T-cell (primary cell): ENCODE measurements at regions not wholly inside any gene's neighbourhood (a gene's known extent, or its start where the extent isn't known, plus 50 kb on each side); places are given as distances from the start of the nearest gene placed in this dataset.

Source experiments
- ATAC-seq, 4 experiments: fragments of 200-7000 bp in 3 of 4; fragments of 150-1000 bp in 1 of 4; cut with Tn5 transposase; replicated peaks in 1 of 4; 1 replicate in 3 of 4; 2 replicates in 1 of 4; pipeline ENCODE4 v1.10.0; 2021; ENCODE audit warnings: moderate library complexity in 3 of 4, mild to moderate bottlenecking in 2 of 4, moderate number of reproducible peaks in 1 of 4
- CTCF ChIA-PET, 2 donors: fragments of 300-600 bp; sonication (Branson Sonifier 250); formaldehyde crosslinking; loops; one replicate each; lab custom pipeline; 2022; ENCODE audit warnings: antibody characterized with exemption in 2 of 2; lab: Charles Lee
- POLR2A ChIA-PET, 2 donors: fragments of 300-600 bp; sonication (Branson Sonifier 250); formaldehyde crosslinking; loops; one replicate each; lab custom pipeline; 2022; ENCODE audit warnings: antibody characterized with exemption in 2 of 2; lab: Charles Lee
- DNase-seq, 35 experiments: peaks; one replicate each; pipeline versions ENCODE4 v3.0.0 to v3.0.0-alpha.2; 2013 to 2023
- H3K27ac ChIP-seq: one replicate; pipeline ENCODE4 v1.5.1; 2013; ENCODE audit warnings: low read length
- H3K27me3 ChIP-seq, 2 experiments: replicated peaks in 1 of 2; 1 replicate in 1 of 2; 2 replicates in 1 of 2; pipeline versions ENCODE4 v1.6.1 to v1.7.0; 2013; ENCODE audit warnings: low read length in 1 of 2, mixed read lengths in 1 of 2; ENCODE audit not compliant: control insufficient read depth in 2 of 2, insufficient read depth in 2 of 2; ENCODE audit errors: extremely low read depth in 1 of 2
- H3K36me3 ChIP-seq, 2 donors: 1 replicate in 1 of 2; 2 replicates in 1 of 2; pipeline versions ENCODE4 v1.6.1 to v1.7.0; 2013; ENCODE audit warnings: low read length in 1 of 2; ENCODE audit not compliant: control insufficient read depth in 2 of 2, insufficient read depth in 1 of 2; ENCODE audit errors: extremely low read depth in 1 of 2
- H3K4me1 ChIP-seq, 2 experiments: 1 replicate in 1 of 2; 2 replicates in 1 of 2; pipeline versions ENCODE4 v1.6.1 to v1.7.0; 2013; ENCODE audit warnings: low read length in 2 of 2, mixed read lengths in 1 of 2; ENCODE audit not compliant: insufficient read depth in 2 of 2, control insufficient read depth in 1 of 2; ENCODE audit errors: extremely low read depth in 1 of 2
- H3K4me3 ChIP-seq, 2 donors: 1 replicate in 1 of 2; 2 replicates in 1 of 2; pipeline versions ENCODE4 v1.5.1 to v1.7.0; 2013; ENCODE audit warnings: mild to moderate bottlenecking in 2 of 2, low read length in 1 of 2, moderate library complexity in 1 of 2; ENCODE audit not compliant: control insufficient read depth in 1 of 2; ENCODE audit errors: extremely low read depth in 1 of 2
- H3K9me3 ChIP-seq: 2 replicates; pipeline ENCODE4 v1.7.0; 2013
- H3K27ac Mint-ChIP-seq, 2 donors: one replicate each; pipeline ENCODE4 v1.8.0; 2020 to 2021; ENCODE audit warnings: mild to moderate bottlenecking in 2 of 2, mixed read lengths in 2 of 2
- H3K27me3 Mint-ChIP-seq, 2 donors: one replicate each; pipeline ENCODE4 v1.8.0; 2021 to 2022; ENCODE audit warnings: mixed read lengths in 2 of 2
- H3K36me3 Mint-ChIP-seq: one replicate; pipeline ENCODE4 v1.8.0; 2021; ENCODE audit warnings: mixed read lengths
- H3K4me1 Mint-ChIP-seq, 3 donors: one replicate each; pipeline ENCODE4 v1.8.0; 2020 to 2022; ENCODE audit warnings: mixed read lengths in 3 of 3, mild to moderate bottlenecking in 1 of 3
- H3K4me3 Mint-ChIP-seq, 3 donors: one replicate each; pipeline ENCODE4 v1.8.0; 2020 to 2022; ENCODE audit warnings: mild to moderate bottlenecking in 3 of 3, mixed read lengths in 3 of 3, moderate library complexity in 3 of 3
- H3K9me3 Mint-ChIP-seq, 3 donors: one replicate each; pipeline ENCODE4 v1.8.0; 2020 to 2022; ENCODE audit warnings: mixed read lengths in 3 of 3
- WGBS: methylation state at CpG from one replicate; pipeline ENCODE4 v1.1.5; 2013; ENCODE audit warnings: missing lambda C conversion rate; ENCODE audit not compliant: insufficient coverage; 5-methylcytosine and 5-hydroxymethylcytosine counted together

DNA sequence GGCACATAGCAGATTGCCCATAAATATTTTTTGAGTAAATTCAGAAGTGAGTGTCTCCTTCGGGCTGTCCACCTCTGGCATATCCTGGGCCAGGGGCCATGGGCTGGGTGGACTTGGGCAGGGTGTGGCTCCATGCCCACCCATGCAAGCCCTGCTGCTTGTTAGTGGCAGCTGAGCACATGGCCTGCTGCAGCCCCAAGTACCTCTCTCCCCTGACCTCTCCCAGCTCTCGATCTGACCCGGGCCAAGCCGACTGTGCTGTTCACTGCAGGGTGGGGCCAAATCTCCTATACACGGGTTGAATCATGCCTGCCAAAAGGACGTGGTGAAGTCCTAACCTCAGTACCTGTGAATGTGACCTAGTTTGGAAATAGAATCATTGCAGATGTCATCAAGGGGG lies 132.5 kb upstream of the C1orf174 start:
- Histone ChIP-seq H3K4me3 (no peak overlapping the region), H3K9me3 (no peaks in the 10 kb centered on the region), H3K27ac (no peak overlapping the region), H3K27me3 (peaks cover 0 to 31% of the 10 kb centered on the region in 2 experiments), H3K36me3 (no peaks in the 10 kb centered on the region), H3K4me1 (no peaks in the 10 kb centered on the region)
- WGBS, result 100% methylated on average over 3 of the region's 6 CpGs
- H3K9me3 Mint-ChIP-seq, result peaks cover 2 to 8% (median 4%) of the 10 kb centered on the region in 3 donors
- peaks cover 0 to 3% (median 0%) of the 10 kb centered on the region in 3 donors for H3K4me1 Mint-ChIP-seq
- POLR2A ChIA-PET, result no interaction called here
- CTCF ChIA-PET, result no interaction called here
- no peak overlapping the region for H3K27ac Mint-ChIP-seq
- no peak for ATAC-seq
- H3K36me3 Mint-ChIP-seq, result no peaks in the 10 kb centered on the region
- DNase-seq, result no peak
- no peak overlapping the region for H3K4me3 Mint-ChIP-seq
- H3K27me3 Mint-ChIP-seq, result peaks cover 14 to 27% of the 10 kb centered on the region in 2 donors

DNA sequence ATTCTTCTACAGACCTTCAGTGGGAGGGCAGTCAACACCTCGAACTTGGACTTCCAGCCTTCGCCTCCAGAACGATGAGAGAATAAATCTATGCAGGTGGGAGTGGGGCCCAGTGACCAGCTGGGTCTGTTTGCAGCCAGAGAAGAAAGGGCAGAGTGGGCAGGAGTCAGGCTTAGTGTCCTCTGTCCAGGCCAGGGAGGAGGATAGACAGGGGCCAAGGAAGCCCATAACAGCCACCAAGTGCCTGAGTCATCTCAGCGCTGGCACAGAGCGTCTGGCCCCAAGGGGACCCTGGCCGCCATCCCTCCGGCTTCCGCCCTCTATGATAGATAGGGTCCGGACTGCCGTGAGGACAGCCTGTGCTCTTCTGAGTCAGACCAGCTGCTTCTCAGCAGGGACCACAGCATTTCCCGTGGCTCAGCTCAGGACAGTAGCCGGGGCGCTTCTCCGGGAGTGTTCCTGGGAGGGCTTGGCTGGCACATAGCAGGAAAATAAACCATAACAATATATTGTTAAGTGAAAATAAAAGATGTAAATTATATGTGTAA lies 133.1 kb upstream of the C1orf174 start:
- WGBS, result 89% methylated on average over 10 of the region's 14 CpGs
- H3K27me3 Mint-ChIP-seq, result peaks cover 14 to 24% of the 10 kb centered on the region in 2 donors
- H3K27ac Mint-ChIP-seq, result no peak overlapping the region
- no peak overlapping the region for H3K4me3 Mint-ChIP-seq
- H3K4me3 ChIP-seq, result no peak overlapping the region
- no peaks in the 10 kb centered on the region for H3K36me3 ChIP-seq
- H3K36me3 Mint-ChIP-seq, result no peaks in the 10 kb centered on the region
- no peaks in the 10 kb centered on the region for H3K4me1 ChIP-seq
- ChIA-PET CTCF (no interaction called here), POLR2A (no interaction called here)
- peaks cover 0 to 27% of the 10 kb centered on the region in 2 experiments for H3K27me3 ChIP-seq
- no peak overlapping the region for H3K27ac ChIP-seq
- H3K9me3 ChIP-seq, result no peaks in the 10 kb centered on the region
- no peak for DNase-seq
- H3K9me3 Mint-ChIP-seq, result peaks cover 2 to 8% (median 4%) of the 10 kb centered on the region in 3 donors
- no peak for ATAC-seq
- no peaks in the 10 kb centered on the region for H3K4me1 Mint-ChIP-seq

DNA sequence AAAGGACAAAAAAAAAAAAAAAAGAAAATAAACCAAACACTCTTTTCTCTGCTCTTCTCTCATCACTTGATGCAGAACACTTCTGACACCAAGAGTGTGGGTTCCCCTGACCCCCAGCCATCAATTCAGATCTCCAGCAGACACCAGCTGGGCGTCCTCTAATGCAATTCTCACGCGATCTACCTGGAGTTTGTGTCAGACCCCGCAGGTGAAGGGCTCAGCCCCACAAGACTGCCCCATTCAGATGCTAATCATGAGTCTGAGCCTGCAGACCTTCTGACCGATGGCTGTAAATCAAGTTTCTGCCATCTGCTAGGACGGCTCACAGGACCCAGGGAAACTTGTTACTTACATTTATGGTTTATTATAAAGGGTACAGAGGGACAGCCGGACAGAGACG lies 133.6 kb upstream of the C1orf174 start:
- H3K36me3 ChIP-seq, result no peaks in the 10 kb centered on the region
- DNase-seq (no peak), ATAC-seq (no peak)
- H3K27me3 ChIP-seq, result peaks cover 0 to 27% of the 10 kb centered on the region in 2 experiments
- H3K4me1 ChIP-seq, result no peaks in the 10 kb centered on the region
- ChIA-PET CTCF (no interaction called here), POLR2A (no interaction called here)
- no peak overlapping the region for H3K27ac ChIP-seq
- Mint-ChIP-seq H3K27me3 (peaks cover 14 to 24% of the 10 kb centered on the region in 2 donors), H3K4me1 (no peaks in the 10 kb centered on the region), H3K27ac (no peak overlapping the region), H3K9me3 (peaks cover 2 to 8% (median 4%) of the 10 kb centered on the region in 3 donors), H3K4me3 (no peak overlapping the region), H3K36me3 (no peaks in the 10 kb centered on the region)
- WGBS, result 58% methylated on average over 4 of the region's 8 CpGs
- no peak overlapping the region for H3K4me3 ChIP-seq
- H3K9me3 ChIP-seq, result no peaks in the 10 kb centered on the region

DNA sequence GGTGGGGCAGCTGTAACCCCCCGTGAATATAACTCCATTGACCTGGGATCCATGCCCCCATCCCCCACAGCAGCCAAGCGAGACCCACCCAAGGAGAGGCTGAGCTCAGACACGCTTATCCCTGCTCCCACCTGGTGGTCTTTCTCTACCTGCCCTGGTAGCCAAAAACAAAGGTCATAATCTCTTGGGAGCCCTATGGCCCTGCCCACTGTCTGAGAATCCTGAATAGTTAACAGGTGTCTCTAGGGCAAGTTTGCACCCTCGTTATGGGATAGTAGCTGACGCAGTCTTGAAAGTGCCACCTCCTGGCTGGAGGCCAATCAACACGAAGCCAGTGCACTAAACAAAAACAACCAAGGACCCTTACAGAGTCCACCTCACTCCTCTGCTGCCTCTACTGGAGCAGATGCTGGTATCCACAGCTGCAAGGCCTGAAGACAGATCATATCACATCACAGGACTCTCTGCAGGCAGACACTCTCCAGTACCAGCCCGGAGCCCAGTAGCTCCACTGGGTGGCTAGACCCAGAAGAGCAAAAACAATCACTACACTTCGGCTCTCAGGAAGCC lies 134.3 kb upstream of the C1orf174 start:
- no peak for DNase-seq
- Histone ChIP-seq H3K4me3 (no peak overlapping the region), H3K4me1 (no peaks in the 10 kb centered on the region), H3K27me3 (peaks cover 0 to 27% of the 10 kb centered on the region in 2 experiments), H3K36me3 (no peaks in the 10 kb centered on the region), H3K9me3 (no peaks in the 10 kb centered on the region), H3K27ac (no peak overlapping the region)
- POLR2A ChIA-PET, result no interaction called here
- peaks cover 14 to 24% of the 10 kb centered on the region in 2 donors for H3K27me3 Mint-ChIP-seq
- no peaks in the 10 kb centered on the region for H3K36me3 Mint-ChIP-seq
- CTCF ChIA-PET, result no interaction called here
- no peak overlapping the region for H3K4me3 Mint-ChIP-seq
- H3K9me3 Mint-ChIP-seq, result peaks cover 2 to 8% (median 7%) of the 10 kb centered on the region in 3 donors
- no peaks in the 10 kb centered on the region for H3K4me1 Mint-ChIP-seq
- no peak for ATAC-seq
- H3K27ac Mint-ChIP-seq, result no peak overlapping the region
- 77% methylated on average over 7 of the region's 8 CpGs for WGBS

DNA sequence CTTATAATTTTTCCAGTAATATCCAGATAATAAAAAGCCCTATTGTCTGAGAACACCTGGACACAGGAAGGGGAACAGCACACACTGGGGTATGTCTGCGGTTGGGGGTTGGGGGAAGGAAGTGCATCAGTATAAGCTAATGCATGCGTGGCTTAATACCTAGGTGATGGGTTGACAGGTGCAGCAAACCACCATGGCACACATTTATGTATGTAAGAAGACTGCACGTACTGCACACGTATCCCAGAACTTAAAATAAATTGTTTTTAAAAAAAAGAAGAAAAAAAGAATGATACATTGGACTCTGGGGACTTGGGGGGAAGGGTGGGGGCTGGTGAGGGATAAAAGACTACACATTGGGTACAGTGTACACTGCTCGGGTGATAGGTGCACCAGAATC lies 144.9 kb upstream of the C1orf174 start:
- peaks cover 14 to 30% (median 17%) of the 10 kb centered on the region in 3 donors for H3K4me1 Mint-ChIP-seq
- no peaks in the 10 kb centered on the region for H3K9me3 ChIP-seq
- no peak for DNase-seq
- no peak overlapping the region for H3K27ac Mint-ChIP-seq
- POLR2A ChIA-PET, result no interaction called here
- H3K36me3 ChIP-seq, result no peaks in the 10 kb centered on the region
- no peak overlapping the region for H3K4me3 Mint-ChIP-seq
- H3K4me3 ChIP-seq, result no peak overlapping the region
- peaks cover 0 to 29% of the 10 kb centered on the region in 2 experiments for H3K27me3 ChIP-seq
- peaks cover 8 to 11% of the 10 kb centered on the region in 2 donors for H3K27me3 Mint-ChIP-seq
- no peaks in the 10 kb centered on the region for H3K36me3 Mint-ChIP-seq
- H3K9me3 Mint-ChIP-seq, result no peaks in the 10 kb centered on the region
- H3K4me1 ChIP-seq, result peaks cover 6 to 11% of the 10 kb centered on the region in 2 experiments
- WGBS, result no CpG with 5 or more reads among the region's 5 CpGs
- H3K27ac ChIP-seq, result no peak overlapping the region
- no peak for ATAC-seq
- CTCF ChIA-PET, result no interaction called here

DNA sequence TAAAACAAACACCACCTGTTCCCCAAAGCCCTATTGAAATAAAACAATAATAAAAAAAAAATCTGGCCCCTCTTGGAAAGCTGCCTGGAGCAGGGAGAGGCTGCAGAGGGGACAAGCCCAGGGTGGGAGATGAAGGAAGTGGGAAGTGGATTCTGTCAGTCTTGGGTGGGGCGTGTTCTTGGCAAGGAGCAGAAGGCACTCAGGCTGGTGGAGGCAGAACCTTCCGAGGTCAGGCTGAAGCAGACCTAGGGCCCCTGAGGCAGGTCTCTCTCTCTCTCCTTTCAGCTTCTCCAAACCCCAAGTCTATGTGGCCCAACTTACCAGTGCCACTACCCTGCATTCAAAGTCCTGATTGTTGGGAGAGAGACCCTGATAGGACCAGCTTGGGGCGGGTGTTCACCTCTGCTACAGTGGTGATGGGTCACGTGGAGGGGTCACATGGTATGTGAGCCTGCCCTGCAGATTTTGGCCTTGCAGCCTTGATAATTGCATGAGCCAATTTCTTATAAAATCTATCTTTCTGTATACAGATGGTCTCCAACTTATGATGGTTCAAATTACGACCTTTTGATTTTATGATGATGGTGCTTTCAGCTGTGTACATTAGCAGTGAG lies 145.4 kb upstream of the C1orf174 start:
- Mint-ChIP-seq H3K9me3 (no peaks in the 10 kb centered on the region), H3K36me3 (no peaks in the 10 kb centered on the region), H3K4me3 (no peak overlapping the region), H3K27me3 (peaks cover 8 to 11% of the 10 kb centered on the region in 2 donors), H3K4me1 (peaks cover 14 to 30% (median 17%) of the 10 kb centered on the region in 3 donors), H3K27ac (no peak overlapping the region)
- 80% methylated on average over 1 of the region's 5 CpGs for WGBS
- Histone ChIP-seq H3K36me3 (no peaks in the 10 kb centered on the region), H3K4me3 (no peak overlapping the region), H3K4me1 (peaks cover 6 to 11% of the 10 kb centered on the region in 2 experiments), H3K27me3 (peaks cover 0 to 29% of the 10 kb centered on the region in 2 experiments), H3K9me3 (no peaks in the 10 kb centered on the region), H3K27ac (no peak overlapping the region)
- CTCF ChIA-PET, result no interaction called here
- POLR2A ChIA-PET, result no interaction called here
- DNase-seq (no peak), ATAC-seq (no peak)
